ENCODE measurements at regions not wholly inside any gene's neighbourhood (a gene's known extent, or its start where the extent isn't known, plus 50 kb on each side); places are given as distances from the start of the nearest gene placed in this dataset.

DNA sequence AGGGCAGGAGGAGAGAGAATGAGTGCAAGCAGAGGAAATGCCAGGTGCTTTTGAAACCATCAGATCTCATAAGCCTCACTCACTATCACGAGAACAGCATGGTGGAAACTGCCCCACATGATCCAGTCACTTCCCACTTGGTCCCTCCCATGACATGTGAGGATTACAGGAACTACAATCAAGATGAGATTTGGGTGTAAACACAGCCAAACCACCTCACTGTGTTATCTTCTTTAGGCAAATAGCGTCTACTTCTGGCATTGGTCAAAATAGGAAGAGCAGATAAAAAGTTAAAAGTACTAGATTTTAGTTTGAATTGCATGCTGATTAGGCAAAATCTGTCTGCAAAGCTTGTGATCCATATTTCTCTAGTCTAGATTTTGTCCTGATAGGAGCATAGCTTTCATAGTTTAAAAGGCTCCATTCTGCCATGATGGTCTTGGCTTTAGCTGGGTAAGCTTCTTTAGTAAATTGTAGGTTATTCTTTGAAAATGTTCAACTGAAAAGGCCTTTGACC lies 267.5 kb downstream of the NKX6-1 start:
- TF ChIP-seq POLR2A (IDR thresholded peaks at IDR 0.05; ENCODE audit: low read length) = no peak
- TF ChIP-seq GATA1 (IDR thresholded peaks at IDR 0.05; ENCODE audit: low read depth, low read length) = no peak
